Suprapubic skin (tissue), 4 donors: ENCODE measurements at regions not wholly inside any gene's neighbourhood (a gene's known extent, or its start where the extent isn't known, plus 50 kb on each side); places are given as distances from the start of the nearest gene placed in this dataset.

ENCODE experiments used
- POLR2A ChIP-seq, 2 donors: fragments of 450-650 bp; IDR thresholded peaks; one replicate each; pipeline ENCODE4 v1.6.1; 2017; ENCODE audit warnings: antibody characterized with exemption in 2 of 2, mild to moderate bottlenecking in 2 of 2, moderate library complexity in 2 of 2
- POLR2AphosphoS5 ChIP-seq, 3 donors: sonication (generic); formaldehyde crosslinking; IDR thresholded peaks; one replicate each; pipeline ENCODE4 v1.6.1; 2017; ENCODE audit warnings: antibody characterized with exemption in 3 of 3
- TF ChIP-seq, protein P1 (sequence below), 2 donors: fragments of 200-600 bp in 1 of 2; fragments of 450-650 bp in 1 of 2; sonication (generic) in 1 of 2; IDR thresholded peaks; one replicate each; pipeline ENCODE4 v1.5.1; 2016 to 2019; ENCODE audit warnings: antibody characterized with exemption in 2 of 2, mild to moderate bottlenecking in 1 of 2, moderate library complexity in 1 of 2

DNA sequence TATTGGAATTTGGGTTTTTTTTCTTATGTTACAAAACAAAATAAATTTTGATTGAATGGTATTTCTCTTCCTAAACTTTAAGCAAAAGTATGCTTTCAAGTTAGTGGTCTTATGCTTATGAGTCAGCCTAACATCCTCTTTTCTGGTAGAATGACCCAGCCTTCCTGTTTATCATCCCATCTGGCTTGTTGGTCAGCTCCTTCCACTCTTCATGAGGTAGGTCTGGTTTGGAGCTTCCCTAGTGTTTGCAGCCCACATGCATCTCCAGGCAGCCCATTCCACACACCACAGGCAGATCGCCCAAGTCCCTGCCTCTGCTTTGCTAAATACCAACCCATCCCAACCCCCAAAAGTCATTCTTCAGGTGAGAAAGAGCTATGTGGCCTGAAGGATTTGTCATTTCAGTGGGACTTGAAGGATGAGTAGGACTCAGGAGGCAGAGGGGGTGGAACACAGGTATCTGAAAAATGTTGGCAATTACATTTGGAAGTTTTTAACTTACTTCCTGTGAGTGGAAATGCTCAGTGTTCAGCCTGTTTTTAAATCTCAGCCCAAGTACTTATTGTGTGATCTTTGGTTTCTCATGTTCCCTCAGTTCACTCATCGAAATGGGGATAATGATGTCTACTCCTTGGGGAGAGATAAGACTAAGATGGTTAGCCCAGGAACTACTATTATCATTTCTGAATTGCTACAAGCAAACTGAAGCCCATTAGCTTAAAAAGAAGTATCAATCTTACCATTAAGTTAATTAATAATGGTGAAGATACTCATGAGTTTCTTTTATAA is 294.0 kb downstream of the ADGB start:
- TF ChIP-seq POLR2AphosphoS5 (IDR thresholded peaks at IDR 0.05) (no peak), POLR2A (IDR thresholded peaks at IDR 0.05) (no peak)
- TF ChIP-seq, protein P1, sequence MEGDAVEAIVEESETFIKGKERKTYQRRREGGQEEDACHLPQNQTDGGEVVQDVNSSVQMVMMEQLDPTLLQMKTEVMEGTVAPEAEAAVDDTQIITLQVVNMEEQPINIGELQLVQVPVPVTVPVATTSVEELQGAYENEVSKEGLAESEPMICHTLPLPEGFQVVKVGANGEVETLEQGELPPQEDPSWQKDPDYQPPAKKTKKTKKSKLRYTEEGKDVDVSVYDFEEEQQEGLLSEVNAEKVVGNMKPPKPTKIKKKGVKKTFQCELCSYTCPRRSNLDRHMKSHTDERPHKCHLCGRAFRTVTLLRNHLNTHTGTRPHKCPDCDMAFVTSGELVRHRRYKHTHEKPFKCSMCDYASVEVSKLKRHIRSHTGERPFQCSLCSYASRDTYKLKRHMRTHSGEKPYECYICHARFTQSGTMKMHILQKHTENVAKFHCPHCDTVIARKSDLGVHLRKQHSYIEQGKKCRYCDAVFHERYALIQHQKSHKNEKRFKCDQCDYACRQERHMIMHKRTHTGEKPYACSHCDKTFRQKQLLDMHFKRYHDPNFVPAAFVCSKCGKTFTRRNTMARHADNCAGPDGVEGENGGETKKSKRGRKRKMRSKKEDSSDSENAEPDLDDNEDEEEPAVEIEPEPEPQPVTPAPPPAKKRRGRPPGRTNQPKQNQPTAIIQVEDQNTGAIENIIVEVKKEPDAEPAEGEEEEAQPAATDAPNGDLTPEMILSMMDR (IDR thresholded peaks at IDR 0.05) = no peak
